GM03348 (cell line): ENCODE measurements at regions not wholly inside any gene's neighbourhood (a gene's known extent, or its start where the extent isn't known, plus 50 kb on each side); places are given as distances from the start of the nearest gene placed in this dataset.

Experiments
- DNase-seq: peaks from one replicate; pipeline ENCODE4 v3.0.0; 2012; ENCODE audit warnings: low spot score

DNA sequence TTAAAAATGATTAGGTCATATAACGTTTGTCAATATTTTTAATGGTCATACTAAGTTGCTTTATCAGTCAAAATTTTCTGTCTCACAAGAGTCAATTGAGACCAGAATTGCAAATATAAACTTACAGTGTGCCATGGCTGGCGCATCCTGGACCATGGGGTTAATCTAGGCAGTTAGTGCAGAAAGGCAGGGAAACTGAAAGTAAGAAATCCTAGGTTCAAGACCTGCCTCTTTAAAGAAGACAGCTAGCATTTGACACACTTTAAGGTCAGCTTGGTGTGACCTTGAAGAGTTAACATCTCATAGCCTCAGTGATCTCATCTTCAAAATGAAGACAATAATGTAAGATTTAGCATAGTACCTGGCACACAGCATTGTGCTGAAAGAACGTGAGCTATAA, 210.0 kb upstream of the DAB1 start:
- DNase-seq, result no peak

DNA sequence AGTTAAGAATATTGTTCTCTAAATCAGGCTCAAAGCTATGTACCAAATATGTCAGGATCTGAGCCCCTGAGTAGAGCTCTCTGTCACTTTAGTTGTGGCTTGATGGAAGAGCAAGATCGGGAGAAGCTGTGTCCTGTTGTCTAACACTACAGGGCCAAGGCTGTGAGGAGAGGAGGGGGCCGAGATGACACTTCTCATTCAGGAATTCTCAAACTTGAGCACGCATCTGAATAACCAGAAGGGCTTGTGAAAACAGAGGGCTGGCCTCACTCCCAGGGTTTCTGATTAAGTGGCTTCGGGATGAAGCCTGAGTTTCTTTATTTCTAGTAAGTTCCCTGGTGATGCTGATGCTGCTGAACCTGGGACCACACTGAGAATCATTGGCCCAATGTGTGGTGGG, 209.2 kb upstream of the DAB1 start:
- DNase-seq, result no peak

DNA sequence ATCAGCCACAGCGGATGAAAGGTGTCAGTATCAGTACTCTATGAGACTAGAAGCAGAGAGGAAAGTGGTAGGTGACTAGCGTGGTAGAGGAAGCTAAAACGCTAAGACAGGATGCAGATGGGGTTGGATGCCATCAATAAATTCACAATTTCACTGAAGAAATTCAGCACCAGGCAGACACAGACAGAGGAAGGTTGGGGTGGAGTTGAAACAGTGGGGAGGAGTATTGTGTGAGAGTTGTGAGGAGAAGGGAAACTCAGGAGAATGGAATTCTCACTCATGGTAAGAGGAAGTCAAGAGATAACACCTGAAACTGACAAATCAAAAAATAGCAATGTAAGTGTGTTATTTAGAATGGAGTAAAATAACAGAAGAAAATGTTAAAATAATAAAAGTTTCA, 208.5 kb upstream of the DAB1 start:
- DNase-seq, result peak; percentile 16

DNA sequence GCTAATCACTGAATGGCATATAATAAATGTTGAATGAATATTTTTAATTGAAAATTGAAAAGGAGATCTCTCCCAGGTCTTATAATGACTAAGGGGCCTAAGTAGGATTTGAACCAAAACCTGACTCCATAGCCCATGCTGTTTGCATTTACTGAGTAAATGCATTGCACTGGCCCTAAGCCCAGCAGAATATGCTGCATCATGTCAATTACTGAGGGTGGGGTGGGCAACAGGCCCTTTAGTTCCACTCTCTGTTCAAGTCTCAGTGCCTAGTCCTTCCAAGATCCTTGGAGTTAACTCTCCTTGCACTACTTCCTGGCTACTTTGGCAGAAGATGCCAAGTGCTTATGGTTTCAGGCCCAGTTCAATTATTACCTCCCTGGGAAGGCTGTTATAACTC, 203.8 kb upstream of the DAB1 start:
- no peak for DNase-seq

DNA sequence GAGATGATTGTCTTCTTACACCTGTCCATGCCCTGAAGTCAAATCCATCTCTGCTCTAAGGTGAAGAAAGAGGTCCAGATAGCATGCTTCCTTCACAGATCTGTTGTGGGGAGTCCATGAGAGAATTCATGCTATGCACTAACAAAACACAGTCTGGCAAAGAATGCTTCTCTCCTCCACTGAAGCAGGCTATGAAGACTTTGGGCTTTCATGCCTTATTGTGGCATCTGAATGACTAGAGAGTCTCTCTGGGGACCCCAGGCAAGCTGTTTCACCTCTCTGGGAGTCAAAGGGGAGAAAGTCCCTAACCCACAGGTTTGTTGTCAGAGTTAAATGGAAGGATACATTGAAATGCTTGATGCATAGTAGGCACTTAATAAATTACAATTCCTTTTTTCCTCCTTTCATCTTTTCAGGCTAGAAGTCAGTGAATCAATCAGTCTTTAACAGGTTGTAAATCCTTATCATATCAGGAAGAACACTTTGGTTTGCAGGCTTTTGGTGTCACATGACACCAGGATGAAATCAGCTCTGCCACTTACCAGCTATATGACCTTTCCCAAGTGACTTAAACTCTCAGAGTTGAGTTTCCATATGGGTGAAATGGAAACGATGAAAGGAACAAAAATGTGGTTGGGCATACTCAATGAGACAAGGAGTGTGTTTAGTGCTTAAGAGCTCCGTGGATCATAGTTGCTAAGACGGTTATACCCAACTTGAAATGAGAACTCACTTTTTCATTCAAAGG, 200.1 kb upstream of the DAB1 start:
- DNase-seq, result no peak

DNA sequence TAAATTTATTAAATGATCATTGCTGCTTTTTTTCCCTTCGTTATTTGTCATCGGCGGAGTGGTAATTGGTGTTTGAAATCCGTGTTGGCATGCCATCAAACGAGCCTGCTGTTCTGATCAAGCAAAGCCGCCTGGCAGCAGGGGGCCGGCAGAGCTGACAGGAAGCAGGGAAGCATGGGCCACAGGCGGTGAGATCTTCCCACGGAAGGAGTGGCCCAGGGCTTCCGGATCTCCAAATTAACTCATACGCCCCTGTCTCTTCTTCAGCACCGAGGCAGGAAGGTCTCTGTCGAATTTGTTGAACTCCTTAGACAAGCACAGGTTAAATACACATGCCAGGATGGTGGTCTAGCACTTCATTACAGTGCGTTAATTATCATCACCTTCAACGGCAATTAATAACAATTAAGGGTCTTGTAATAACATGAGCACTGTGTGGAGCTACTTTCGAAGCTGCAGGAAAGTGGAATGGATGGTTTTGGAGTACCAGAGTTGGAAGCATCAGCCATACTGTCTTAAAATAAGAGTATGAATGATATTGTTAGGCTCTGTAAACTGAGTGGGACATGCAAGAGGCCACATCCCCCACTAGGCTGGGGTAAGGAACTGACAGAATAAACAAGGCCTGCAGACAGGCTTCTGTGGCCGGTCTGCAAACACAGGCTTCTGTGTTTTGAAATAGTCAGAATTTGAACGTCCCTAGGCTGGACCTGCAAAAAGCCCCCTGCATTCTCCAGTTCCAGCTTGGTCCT, 199.4 kb upstream of the DAB1 start:
- DNase-seq, result peak; percentile 61

DNA sequence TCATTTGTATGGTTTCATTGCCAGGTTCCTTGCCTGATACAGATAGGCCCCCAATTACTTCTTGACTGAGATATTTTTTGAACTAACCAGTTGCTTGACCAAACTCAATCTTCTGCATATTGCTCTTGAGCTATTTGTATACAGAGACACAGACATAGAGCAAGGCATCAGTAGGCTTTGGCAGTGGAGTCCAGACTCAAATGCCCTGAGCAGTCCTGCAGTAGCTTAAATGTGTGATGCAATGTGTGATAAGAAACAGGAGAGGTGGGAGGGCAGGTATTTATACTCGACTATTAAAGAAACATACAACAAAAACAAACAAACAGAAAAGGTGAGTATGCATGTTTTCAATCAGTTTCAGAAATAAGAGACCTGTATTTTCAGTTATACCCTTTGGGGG, 197.9 kb upstream of the DAB1 start:
- no peak for DNase-seq

DNA sequence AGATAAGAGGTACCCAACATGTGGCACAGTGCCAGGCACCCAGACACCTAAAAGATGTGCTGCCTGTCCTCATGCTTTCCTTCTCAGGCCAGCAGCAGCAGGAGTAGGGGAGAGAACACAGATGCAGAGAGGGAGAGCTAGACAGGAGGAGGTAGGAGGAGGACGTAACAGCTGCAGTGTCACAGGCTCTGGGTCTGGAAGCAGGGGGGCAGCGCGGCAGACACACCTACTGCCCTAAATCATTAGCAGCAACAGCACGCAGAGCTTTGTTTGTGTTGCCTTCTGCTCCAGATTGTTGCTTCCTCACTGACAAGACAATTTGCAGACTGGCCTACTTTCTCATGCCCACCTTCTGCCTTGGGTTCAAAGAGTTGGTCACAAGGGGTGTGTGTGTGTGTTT, 196.7 kb upstream of the DAB1 start:
- no peak for DNase-seq

DNA sequence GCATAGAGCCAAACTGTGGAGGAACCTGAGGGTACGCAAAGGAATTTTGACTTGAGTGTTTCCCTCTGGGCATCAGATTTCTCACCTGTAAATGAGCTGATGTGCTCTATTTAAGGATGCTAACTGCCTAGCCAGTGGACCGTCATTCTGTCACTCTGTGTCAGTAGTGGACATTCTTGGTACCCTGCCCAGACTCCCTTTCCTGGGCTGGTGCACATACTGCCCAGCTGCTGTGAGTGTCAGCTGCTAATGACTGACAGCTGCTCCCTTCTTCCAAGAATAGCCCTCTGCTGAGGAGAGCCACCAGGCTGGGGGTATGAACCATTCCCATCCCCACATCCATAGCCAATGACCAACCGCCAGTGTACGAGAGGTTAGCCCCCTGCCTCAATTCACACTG, 193.1 kb upstream of the DAB1 start:
- DNase-seq, result no peak

DNA sequence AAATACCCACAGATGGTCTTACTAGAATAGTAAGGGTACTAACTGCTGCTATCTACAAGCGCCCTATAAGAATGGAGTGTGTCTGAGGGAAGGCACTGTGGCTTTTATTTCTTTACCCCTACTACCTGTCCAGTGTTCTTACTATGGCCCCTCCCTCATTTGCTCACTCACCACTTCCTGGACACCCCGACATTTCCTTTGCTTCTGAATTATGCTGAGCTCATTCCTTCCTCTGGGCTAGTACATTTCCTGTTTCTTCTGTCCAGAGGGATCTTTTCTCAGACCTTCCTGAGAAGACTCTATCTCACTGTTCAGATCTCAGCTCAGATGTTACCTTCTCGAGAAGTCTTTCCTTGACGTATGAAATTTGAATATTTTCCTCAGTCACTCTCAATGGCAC, 192.1 kb upstream of the DAB1 start:
- no peak for DNase-seq

DNA sequence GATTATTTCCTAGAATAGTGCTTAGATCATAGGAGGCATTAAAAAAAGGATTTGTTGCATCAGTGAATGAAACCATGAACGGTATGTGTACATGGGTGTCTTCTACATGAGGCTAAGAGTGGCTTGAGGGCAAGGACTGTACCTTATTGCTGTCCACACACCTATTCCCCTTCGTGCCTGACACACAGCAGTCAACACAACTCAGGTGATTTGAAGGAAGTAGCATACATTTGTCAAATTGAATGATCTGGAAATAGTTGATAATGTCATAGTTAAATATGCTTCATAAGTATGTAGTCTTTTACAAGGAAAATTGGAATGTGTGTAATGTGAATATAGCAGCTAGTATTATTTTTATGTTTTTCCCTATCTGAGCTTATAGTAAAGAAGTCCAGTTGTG, 189.0 kb upstream of the DAB1 start:
- no peak for DNase-seq

DNA sequence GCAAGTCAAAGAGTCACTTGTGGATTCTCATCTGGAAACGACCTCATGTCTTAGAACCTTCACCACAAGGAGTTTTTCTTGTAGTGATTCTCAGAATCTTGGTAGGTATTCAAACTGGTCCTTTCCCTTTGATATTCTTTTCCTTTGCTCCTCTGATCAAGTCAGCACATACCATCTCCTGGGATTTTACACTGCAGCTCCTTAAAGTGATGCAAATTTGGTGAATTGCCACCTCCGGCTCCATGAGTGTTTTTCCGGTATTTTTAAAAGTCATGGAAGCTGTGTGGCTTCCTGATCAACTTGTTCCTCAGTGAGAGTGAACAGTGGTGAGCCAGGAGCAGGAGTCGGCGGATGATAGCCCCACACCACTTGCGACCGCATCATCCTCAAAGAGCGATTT, 182.1 kb upstream of the DAB1 start:
- no peak for DNase-seq

DNA sequence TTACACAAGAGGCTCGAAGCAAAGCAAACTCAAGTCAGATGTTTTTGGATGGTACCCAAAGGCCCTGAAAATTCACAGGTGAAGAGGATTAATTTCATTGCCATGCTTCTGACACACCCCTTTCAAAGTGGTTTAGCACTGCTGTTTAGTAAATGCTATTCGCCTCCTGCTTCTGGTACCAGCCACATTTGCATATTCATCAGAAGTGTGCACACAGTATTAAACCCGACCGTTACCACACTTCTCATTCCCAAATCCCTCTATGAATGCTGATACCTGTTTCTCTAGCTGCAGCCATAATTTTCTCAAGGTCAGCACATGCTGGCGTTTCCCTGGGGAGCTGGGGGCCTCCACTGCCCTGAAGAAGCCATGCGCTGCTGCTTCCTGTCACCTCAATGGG, 179.8 kb upstream of the DAB1 start:
- no peak for DNase-seq

DNA sequence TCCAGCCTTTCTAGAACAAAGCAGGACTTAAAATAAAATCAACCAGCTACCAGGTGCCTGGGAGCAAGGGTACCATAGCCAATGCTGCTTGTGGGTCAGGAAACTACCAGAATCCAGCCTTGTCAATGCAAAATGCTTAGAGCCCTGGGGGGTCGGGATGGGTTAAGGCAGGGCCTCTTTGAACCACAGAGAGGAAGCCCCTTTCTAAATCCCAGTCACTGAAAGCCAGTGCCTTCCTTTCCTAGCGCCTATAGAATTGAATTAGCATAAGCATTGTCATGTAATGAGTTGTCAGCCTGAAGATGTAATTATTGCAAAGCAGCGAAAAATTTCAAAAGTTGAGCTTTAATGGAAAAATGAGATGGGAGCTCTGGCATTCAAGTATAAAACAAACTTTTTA, 176.6 kb upstream of the DAB1 start:
- no peak for DNase-seq

DNA sequence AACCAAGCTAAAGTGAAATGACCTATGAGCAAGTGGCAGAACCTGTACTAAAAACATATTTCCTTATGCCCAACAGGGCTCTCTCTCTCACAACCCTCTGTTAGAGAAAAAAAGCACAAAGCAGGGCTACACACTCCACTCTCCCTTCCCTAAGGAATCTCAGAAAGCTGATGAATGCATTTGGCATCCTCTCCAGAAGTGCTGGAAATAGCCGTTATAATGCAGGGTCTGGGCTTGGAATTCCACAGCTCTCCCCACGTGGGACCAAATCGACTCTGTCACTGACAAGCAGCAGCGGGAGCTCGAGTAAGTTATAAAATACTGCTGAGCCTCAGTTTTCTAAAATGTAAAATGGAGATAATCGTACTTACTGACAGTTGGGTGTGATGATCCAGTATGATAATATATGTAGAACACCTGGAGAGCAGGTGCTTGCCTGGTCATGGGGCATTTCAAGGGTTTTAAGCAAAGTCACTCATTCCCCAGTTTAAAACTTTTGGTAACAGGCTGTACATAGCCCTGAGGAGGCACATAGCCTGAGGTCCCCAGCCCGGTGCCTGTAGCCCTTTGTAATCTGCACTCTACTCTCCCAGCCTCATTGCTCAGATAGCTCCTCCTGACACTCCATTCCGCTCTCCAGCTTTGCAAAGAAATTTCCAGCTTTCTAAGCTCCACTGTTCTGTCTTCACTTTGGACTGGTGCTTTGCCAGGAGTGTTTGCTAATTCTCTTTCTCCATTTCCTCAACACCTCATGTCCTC, 175.6 kb upstream of the DAB1 start:
- DNase-seq, result peak; percentile 48

DNA sequence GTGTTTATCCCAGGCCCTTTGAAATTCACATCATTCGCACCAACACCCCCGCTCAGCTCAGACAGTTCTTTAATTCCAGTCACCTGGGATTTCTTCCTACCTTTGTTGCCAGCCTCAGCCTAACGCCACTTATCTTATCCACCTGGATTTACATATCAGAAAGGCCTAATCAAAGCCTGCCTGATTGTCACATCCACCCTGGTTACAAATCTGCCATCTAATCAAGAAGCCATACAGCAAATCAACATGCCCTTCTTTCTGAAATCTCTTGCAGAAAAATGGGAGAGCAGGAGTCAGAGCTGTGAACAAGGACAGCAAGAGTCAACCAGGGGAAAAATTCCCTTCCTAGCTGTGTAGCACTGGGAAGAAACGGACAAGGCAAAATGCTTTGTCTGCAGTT, 173.2 kb upstream of the DAB1 start:
- no peak for DNase-seq

DNA sequence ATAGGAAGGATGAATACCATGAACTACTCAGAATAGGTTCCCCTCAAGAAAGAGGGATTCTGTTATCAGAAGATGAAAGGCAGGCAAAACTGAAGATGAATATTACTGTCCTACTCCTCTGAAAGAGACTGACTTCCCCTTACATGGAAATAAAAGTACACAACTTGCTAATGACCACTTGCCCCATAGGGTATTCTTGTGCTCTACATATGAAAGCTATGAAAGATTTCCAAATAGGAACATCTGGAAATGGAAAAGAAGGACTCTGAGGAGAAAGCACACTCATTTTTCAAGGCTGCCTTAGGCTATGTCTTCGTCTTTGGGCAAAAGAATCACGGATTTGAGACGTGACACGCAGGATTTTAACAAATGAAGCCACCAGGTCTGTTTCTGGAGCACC, 170.1 kb upstream of the DAB1 start:
- no peak for DNase-seq

DNA sequence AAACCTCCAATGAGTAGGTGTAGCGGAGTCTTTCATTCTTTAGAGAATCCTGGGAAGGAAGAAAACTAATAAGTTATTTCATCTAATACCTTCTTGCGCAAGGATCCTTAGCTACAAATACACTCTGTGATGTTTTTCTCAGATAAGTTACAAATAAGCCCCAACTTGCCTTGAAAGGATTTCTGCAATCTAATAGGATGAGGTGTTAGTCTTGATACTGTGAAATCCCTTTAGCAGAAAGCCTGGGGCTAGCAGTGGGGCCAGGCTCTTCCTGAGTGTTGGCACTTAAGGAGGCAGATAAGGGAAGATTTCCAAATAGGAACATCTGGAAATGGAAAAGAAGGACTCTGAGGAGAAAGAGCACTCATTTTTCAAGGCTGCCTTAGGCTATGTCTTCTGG, 168.0 kb upstream of the DAB1 start:
- no peak for DNase-seq

DNA sequence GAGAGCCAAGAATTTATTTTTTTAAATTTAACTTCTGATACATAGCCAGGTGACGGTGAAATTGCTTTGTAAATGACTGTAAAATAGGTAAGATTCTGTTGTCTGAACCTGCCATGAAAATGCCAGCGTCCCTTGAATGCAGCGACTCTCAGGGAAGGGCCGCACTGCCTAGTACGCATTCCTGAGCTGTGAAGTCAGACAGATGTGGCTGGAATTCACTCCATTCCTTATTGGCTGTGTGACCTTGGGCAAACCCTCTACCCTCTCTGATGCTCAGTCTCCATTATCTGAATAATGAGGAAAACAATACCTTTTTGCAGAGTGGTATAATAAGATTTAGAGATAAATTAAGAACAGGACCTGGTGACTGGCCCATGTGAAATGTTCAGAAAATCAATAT, 167.1 kb upstream of the DAB1 start:
- no peak for DNase-seq

DNA sequence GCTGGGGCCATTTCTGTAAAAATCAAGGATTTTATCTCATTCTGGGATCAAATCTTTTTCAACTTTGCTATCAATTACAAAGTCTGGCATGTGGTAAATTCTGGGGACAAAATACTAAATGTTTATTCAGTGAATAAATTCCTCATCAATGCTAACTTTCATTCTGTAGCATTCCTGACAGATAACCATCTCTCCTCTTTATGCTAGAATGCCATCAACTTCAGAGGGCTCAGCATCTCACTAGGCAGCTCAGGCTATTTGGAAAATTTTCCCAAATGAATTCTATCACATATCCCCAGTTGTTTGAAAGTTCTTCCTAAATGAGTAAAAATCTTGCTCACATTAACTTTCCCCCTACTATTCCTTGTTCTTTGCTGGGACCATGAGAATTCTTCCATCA, 163.0 kb upstream of the DAB1 start:
- no peak for DNase-seq

DNA sequence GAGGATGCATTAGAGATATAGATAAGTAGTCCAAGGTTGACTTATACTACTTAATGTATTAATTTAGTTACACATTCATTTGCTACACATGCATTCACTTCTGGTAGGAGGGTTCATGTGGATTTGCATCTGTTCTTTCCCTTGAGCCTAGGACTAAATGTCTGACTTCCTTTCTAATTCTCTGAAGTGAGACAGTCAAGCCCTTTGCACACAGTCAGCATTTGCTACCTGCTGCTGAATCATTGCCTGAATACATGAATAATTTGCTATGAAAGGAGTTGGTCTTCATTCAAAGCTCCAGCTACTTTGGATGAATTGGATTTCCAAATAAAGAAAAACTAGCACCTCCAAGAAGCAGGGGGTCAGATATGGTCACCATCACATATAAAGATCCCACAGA, 154.8 kb upstream of the DAB1 start:
- no peak for DNase-seq

DNA sequence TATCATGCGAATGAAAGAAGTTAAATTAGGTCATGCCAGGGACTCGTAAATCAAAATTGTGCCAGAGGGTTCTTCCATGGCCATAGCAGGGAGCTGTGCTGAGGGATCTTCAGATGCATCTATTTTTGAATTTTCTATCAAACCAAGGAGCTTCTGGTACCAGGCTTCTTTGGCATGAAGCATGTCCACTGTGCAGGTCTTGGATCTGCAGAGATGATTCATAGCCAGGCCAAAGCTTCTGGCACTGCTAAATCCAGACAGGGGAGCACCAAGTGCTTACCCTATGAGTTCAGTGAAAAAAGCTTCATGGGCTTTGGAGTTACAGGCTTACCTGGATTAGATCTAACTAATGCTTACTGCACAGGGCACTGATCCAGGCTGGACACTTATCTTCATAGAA, 154.2 kb upstream of the DAB1 start:
- DNase-seq, result no peak

DNA sequence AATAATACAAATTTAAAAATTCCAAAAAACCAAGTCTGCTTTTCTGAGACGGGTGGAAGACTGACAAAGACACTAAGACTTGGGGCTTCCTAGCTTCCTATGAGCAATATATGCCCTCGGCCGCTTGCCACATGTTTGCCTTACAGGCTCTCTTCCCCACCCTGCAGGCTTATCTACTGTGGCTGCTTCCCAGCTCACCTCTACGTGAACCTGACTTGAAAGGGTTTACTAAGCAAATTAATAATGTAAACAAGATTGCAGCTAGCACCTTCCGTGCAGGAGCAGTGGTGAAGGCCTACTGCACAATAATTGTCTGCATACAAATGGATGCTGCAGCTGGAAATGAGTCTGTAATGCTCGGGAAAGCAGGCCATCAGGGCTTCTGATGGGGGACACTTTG, 152.9 kb upstream of the DAB1 start:
- DNase-seq, result no peak
